T47D (cell line): ENCODE measurements at regions not wholly inside any gene's neighbourhood (a gene's known extent, or its start where the extent isn't known, plus 50 kb on each side); places are given as distances from the start of the nearest gene placed in this dataset.

ENCODE experiments used
- DNase-seq, 2 experiments: peaks; one replicate each; pipeline versions ENCODE4 v3.0.0 to v3.0.0-alpha.2; 2011 to 2012; ENCODE audit warnings: low read depth in 1 of 2, low spot score in 1 of 2
- JUND ChIP-seq: IDR thresholded peaks from 2 replicates; pipeline ENCODE4 v1.6.1; 2012; ENCODE audit warnings: low read depth
- in situ Hi-C: cut with HindIII; loops from 2 replicates; pipeline ENCODE4 v1.10.0; 2016; ENCODE audit warnings: low sequenced_read_pairs, low pct_unique_long_range_greater_than_20kb

DNA sequence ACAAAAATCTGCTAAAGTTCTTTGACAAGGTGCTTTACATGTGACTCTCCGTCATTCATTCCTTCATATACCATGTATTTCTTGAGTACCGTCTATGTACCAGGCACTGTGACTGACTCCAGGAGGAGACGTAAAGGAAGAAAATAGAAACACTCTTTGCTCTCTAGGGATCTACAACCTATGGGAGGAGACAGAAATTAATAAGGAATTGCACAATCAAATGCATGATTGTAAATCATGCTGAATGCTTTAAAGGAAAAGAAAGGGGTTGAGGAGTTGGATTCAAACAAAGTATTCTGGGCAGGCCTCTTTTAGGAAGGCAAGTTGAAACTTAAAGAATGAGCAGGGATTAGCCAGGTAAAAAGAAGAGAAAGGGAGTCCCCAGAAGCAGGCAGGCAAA is 239.1 kb upstream of the FGGY start:
- in situ Hi-C loops = no loop called here
- DNase-seq = no peak
- no peak for TF ChIP-seq JUND

DNA sequence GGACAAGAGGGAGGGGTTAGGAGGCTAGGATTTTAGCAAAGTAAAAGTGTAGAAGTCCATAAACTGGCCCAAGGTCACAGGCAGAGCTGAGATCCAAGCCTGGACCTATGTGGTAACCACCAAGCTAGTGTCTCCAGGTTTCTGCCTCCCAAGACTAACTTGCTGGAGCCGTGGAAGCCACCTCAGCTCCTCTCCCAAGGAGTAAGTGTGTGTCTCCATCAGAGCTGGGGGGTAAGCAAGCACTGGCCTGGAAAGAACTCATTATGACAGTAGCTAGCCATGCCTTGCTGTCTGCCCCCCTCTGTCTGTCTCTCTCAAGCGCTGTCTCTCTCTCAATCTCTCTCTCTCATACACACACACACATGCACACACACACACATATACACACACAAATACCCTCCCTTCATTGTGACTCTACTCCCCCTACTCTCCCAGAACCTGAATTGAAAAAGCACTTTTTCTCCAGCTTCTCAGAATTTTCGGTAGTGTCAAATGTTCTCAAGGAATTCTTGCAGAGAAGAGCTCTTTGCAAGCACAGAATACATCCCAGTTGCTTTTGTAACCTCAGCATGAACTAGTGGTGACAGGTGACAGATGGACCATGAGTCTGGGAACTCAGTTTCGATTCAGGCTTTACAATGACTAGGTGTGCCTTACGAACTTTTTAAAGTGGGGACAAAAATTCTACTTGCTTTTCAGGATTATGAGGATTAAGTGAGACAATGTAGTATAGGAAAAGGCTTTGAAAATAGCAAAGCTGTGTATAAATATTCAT is 238.0 kb upstream of the FGGY start:
- in situ Hi-C loops = no loop called here
- DNase-seq = no peak
- TF ChIP-seq JUND = no peak

- peak in 1 of 2 experiments; percentile 8 for DNase-seq
- no peak for TF ChIP-seq JUND
- in situ Hi-C loops = no loop called here
These were observed 235.0 kb upstream of the FGGY start for GRCh38 chr1:59061876-59062275.

- in situ Hi-C loops = no loop called here
- DNase-seq = no peak
- TF ChIP-seq JUND = no peak
These were observed 234.2 kb upstream of the FGGY start for GRCh38 chr1:59062743-59063142.

GRCh38 chr1:59063501-59063900 is 233.4 kb upstream of the FGGY start:
- TF ChIP-seq JUND = no peak
- in situ Hi-C loops = no loop called here
- no peak for DNase-seq

DNA sequence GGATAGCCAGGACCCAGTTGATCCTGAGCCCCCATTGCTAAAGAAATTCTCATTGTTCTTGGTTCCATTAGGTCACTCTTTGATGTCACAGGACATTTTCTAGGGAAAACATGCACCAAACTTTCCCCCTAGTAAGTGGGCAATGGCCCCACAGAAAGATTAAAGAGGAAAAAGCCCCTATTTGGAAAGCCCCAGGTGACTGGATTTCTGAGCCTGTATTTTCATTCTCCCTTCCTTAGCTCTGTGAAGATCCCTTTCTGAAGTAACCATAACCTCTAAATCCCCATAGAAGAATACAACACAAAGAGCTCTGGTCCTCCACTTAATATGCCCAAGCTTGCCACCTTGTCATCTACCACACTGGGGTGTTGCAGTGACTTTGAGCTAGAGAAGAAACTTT is 232.3 kb upstream of the FGGY start:
- in situ Hi-C loops = no loop called here
- no peak for TF ChIP-seq JUND
- no peak for DNase-seq

DNA sequence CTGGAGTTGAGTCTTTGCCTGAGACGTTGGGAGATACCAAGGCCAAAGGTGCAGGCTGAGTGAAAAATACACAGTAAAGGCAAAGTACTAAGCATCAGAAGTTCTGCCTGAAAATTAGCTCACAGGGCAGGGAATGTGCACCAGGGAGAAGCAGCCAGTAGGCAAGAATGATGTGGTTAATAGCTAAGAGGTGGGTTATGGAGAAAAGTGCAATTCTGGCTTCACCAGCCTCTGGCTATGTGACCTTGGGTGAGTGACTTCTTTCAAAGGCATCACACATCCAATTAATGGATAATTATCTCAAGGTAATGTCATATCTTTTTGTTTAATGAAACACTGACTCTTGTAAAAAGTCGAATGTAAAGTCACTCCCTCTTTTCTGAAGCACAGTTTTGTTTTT is 230.7 kb upstream of the FGGY start:
- in situ Hi-C loops = no loop called here
- TF ChIP-seq JUND = no peak
- DNase-seq = no peak

GRCh38 chr1:59070610-59071009 is 226.3 kb upstream of the FGGY start:
- in situ Hi-C loops = no loop called here
- TF ChIP-seq JUND = no peak

DNA sequence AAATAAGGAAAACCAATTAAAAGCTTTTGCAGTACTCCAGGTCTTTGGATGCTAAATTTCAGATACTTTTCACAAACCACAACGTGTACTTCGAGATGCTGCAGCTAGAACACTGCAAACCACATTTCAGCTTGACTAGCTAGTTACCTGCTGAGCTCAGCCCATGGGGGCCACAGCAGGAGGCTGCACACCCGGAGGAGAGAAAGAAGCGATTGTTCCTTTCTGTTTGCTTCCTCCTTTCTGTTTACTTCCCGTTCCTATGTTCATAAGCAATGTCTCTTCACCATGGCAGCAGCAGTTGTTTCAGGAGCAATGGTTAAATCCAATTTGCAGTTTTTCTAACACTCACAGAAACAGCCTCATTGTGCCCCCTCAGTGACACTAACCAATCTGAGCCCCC is 225.6 kb upstream of the FGGY start:
- no peak for TF ChIP-seq JUND
- peak in 1 of 2 experiments; percentile 45 for DNase-seq
- in situ Hi-C loops = no loop called here

More at GRCh38 chr1:59070610-59071009, 226.3 kb upstream of the FGGY start:
- no peak for DNase-seq

- in situ Hi-C loops = no loop called here
- DNase-seq = no peak
These were observed 224.9 kb upstream of the FGGY start for GRCh38 chr1:59071876-59072582.

GRCh38 chr1:59072583-59072947 is 224.3 kb upstream of the FGGY start:
- TF ChIP-seq JUND = no peak
- no peak for DNase-seq
- in situ Hi-C loops = no loop called here

More at GRCh38 chr1:59071876-59072582, 224.9 kb upstream of the FGGY start:
- TF ChIP-seq JUND = no peak

DNA sequence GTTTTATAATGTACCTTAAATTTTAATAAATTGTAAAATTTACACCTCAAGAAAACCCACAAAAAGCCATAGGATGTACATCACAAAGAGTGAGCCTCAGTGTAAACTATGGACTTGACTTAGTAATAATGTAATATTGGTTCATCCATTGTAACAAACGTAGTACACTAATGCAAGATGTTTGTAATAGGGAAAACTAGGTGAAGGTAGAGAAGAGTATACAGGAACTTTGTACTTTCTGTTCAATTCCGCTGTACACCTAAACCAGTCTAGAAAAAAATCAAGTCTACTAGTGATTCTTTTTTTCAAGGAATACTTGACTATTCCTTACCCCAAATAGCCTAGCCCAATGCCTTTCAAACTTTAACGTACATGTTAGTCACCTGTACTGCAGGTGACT is 222.3 kb upstream of the FGGY start:
- no peak for TF ChIP-seq JUND
- DNase-seq = no peak
- in situ Hi-C loops = no loop called here

GRCh38 chr1:59075021-59075420 is 221.9 kb upstream of the FGGY start:
- no peak for TF ChIP-seq JUND
- in situ Hi-C loops = no loop called here
- no peak for DNase-seq
